ENCODE measurements at regions not wholly inside any gene's neighbourhood (a gene's known extent, or its start where the extent isn't known, plus 50 kb on each side); places are given as distances from the start of the nearest gene placed in this dataset.

- Histone ChIP-seq H3K4me3 (no peak overlapping the region), H3K36me3 (ENCODE audit: control insufficient read depth, insufficient read depth, low read length) (no peaks in the 10 kb centered on the region), H3K9me3 (replicated peaks; ENCODE audit: control insufficient read depth, insufficient read depth, low read depth, low read length) (no peaks in the 10 kb centered on the region), H3K9ac (ENCODE audit: insufficient read depth in 1 of 2, low read depth in 2 of 2, low read length in 2 of 2) (no peak overlapping the region), H3K4me2 (ENCODE audit: insufficient read depth, low read length) (no peak overlapping the region), H3K4me1 (replicated peaks in 1 of 2; ENCODE audit: control insufficient read depth in 2 of 2, insufficient read depth in 2 of 2, low read length in 2 of 2) (no peaks in the 10 kb centered on the region), H4K20me1 (replicated peaks; ENCODE audit: control insufficient read depth, insufficient read depth, low read length) (no peaks in the 10 kb centered on the region), H3K9me1 (ENCODE audit: control insufficient read depth, insufficient read depth, low read length) (no peaks in the 10 kb centered on the region), H3K27me3 (ENCODE audit: control insufficient read depth in 2 of 2, insufficient read depth in 2 of 2, low read length in 2 of 2) (peaks cover 0 to 7% of the 10 kb centered on the region in 2 experiments; a peak in 2 of 5 replicates), H3K79me2 (ENCODE audit: control insufficient read depth, insufficient read depth, low read length) (no peaks in the 10 kb centered on the region), H3K27ac (ENCODE audit: extremely low read depth, low read depth, low read length) (no peak overlapping the region), H2AFZ (ENCODE audit: low read depth, low read length) (no peak overlapping the region)
- TF ChIP-seq SIN3A (IDR thresholded peaks at IDR 0.05; ENCODE audit: borderline replicate concordance in 2 of 2, control insufficient read depth in 1 of 2, low read depth in 2 of 2, low read length in 2 of 2): no peak
- TF ChIP-seq U2AF1 (optimal IDR thresholded peaks at IDR 0.05; ENCODE audit: low read depth, low read length): no peak
- no peak for TF ChIP-seq ZBTB7A (IDR thresholded peaks at IDR 0.05; ENCODE audit: borderline replicate concordance, control insufficient read depth, low read depth, low read length)
- no peak for TF ChIP-seq TAL1 (IDR thresholded peaks at IDR 0.05)
- TF ChIP-seq THRAP3 (IDR thresholded peaks at IDR 0.05; ENCODE audit: borderline replicate concordance): no peak
- TF ChIP-seq OTX1 (CRISPR knock-in tag; IDR thresholded peaks at IDR 0.05): no peak
- no peak for TF ChIP-seq CSDE1 (IDR thresholded peaks at IDR 0.05)
- TF ChIP-seq ZBTB26 (CRISPR knock-in tag; IDR thresholded peaks at IDR 0.05): no peak
- TF ChIP-seq MCM2 (IDR thresholded peaks at IDR 0.05; ENCODE audit: low read depth): no peak
- no peak for TF ChIP-seq HES1 (IDR thresholded peaks at IDR 0.05; ENCODE audit: low read depth)
- no peak for TF ChIP-seq EHMT2 (IDR thresholded peaks at IDR 0.05)
- TF ChIP-seq NCOA1 (IDR thresholded peaks at IDR 0.05; ENCODE audit: low read depth): no peak
- no peak for TF ChIP-seq ZBTB1 (CRISPR knock-in tag; IDR thresholded peaks at IDR 0.05; ENCODE audit: borderline replicate concordance, low read depth)
- no peak for TF ChIP-seq HLTF (IDR thresholded peaks at IDR 0.05)
- no peak for TF ChIP-seq PRPF4 (IDR thresholded peaks at IDR 0.05; ENCODE audit: insufficient read depth, low read depth, low read length, poor library complexity, severe bottlenecking)
- TF ChIP-seq ELF2 (CRISPR knock-in tag; IDR thresholded peaks at IDR 0.05): no peak
- no peak for TF ChIP-seq ARID3A (IDR thresholded peaks at IDR 0.05; ENCODE audit: borderline replicate concordance, low read depth, low read length)
- intact Hi-C loops (cut with micrococcal nuclease) (no loop called here), in situ Hi-C loops (cut with MboI) (no loop called here)
- DNase-seq (ENCODE audit: extremely low read depth in 1 of 4, low spot score in 3 of 4) (no peak), FAIRE-seq (no peak), ATAC-seq (no peak)
- POLR2A ChIA-PET: interaction anchor here (1.3 kb wide), 1 partner anchor 11 kb away, joined by 3 read pairs; no protein-coding TSS in a partner anchor
- BruUV-seq (replicated peaks): no TSS peak
- CTCF ChIA-PET (ENCODE audit: low intra/inter-chr PET ratio): no interaction called here
Observed at GRCh38 chr1:63034256-63034655, 250.3 kb downstream of the ATG4C start.

All from K562 (cell line).